GM12891 (cell line): ENCODE measurements at regions not wholly inside any gene's neighbourhood (a gene's known extent, or its start where the extent isn't known, plus 50 kb on each side); places are given as distances from the start of the nearest gene placed in this dataset.

Experiments used
- PAX5 ChIP-seq: IDR thresholded peaks from 2 replicates; pipeline ENCODE4 v1.6.1; 2011; ENCODE audit warnings: low read length, moderate library complexity, mild to moderate bottlenecking; ENCODE audit not compliant: insufficient read depth, severe bottlenecking
- POLR2A ChIP-seq: IDR thresholded peaks from 2 replicates; pipeline ENCODE4 v1.6.1; 2011; ENCODE audit warnings: low read depth, low read length, control low read depth
- POLR2AphosphoS5 ChIP-seq: IDR thresholded peaks from 2 replicates; pipeline ENCODE4 v1.6.1; 2011; ENCODE audit warnings: low read depth, low read length, control low read depth
- POU2F2 ChIP-seq: IDR thresholded peaks from 2 replicates; pipeline ENCODE4 v1.6.1; 2011; ENCODE audit warnings: low read depth, mild to moderate bottlenecking, control low read depth, low read length, moderate library complexity
- SPI1 ChIP-seq: IDR thresholded peaks from 2 replicates; pipeline ENCODE4 v1.6.1; 2011; ENCODE audit warnings: low read depth, low read length, control low read depth
- TAF1 ChIP-seq: IDR thresholded peaks from 2 replicates; pipeline ENCODE4 v1.6.1; 2011; ENCODE audit warnings: low read depth, low read length, control low read depth

GRCh38 chr16:13553453-13553985 is 366.4 kb upstream of the ERCC4 start:
- TF ChIP-seq POLR2A = no peak
- no peak for TF ChIP-seq TAF1
- no peak for TF ChIP-seq SPI1
- TF ChIP-seq POLR2AphosphoS5 = no peak
- TF ChIP-seq PAX5 = no peak
- TF ChIP-seq POU2F2 = no peak
